ENCODE measurements at regions not wholly inside any gene's neighbourhood (a gene's known extent, or its start where the extent isn't known, plus 50 kb on each side); places are given as distances from the start of the nearest gene placed in this dataset.

DNA sequence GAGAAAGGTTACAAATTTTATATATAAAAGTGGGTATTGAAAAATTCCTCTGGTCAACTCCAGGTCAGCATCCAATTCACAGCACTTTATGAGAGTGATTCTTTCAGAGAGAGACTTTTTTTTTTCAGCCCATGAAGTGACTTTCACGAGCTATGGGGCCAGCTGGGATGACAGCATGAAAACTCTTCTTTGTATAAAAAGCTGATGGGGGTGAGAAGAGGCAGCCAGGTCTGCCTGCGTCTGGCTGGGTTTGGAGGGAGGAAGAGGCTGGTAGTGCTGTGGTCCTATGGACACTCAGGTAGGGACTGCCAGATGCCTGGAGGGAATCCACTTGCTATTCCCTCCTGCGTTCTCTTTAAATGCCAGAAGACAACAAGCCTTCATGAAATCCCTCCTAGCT is 250.6 kb downstream of the UTP18 start:
- Mint-ChIP-seq H3K4me3 (no peak overlapping the region), H3K9me3 (no peaks in the 10 kb centered on the region), H3K4me1 (ENCODE audit: low read depth) (peaks cover 2% of the 10 kb centered on the region), H3K36me3 (ENCODE audit: low read depth) (no peaks in the 10 kb centered on the region), H3K27ac (no peak overlapping the region), H3K27me3 (peaks cover under 1% of the 10 kb centered on the region)
- ChIA-PET POLR2A (no interaction called here), CTCF (interaction anchor here (0.8 kb wide), 1 partner anchor 7 kb away, joined by 3 read pairs; no protein-coding TSS in a partner anchor)
- intact Hi-C loops (cut with micrococcal nuclease), result no loop called here
- no peak for DNase-seq
- ATAC-seq, result no peak
- TF ChIP-seq, protein P1, sequence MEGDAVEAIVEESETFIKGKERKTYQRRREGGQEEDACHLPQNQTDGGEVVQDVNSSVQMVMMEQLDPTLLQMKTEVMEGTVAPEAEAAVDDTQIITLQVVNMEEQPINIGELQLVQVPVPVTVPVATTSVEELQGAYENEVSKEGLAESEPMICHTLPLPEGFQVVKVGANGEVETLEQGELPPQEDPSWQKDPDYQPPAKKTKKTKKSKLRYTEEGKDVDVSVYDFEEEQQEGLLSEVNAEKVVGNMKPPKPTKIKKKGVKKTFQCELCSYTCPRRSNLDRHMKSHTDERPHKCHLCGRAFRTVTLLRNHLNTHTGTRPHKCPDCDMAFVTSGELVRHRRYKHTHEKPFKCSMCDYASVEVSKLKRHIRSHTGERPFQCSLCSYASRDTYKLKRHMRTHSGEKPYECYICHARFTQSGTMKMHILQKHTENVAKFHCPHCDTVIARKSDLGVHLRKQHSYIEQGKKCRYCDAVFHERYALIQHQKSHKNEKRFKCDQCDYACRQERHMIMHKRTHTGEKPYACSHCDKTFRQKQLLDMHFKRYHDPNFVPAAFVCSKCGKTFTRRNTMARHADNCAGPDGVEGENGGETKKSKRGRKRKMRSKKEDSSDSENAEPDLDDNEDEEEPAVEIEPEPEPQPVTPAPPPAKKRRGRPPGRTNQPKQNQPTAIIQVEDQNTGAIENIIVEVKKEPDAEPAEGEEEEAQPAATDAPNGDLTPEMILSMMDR (IDR thresholded peaks at IDR 0.05), result no peak

GRCh38 chr17:51512220-51512907 is 252.0 kb downstream of the UTP18 start:
- CTCF ChIA-PET, result no interaction called here
- Mint-ChIP-seq H3K36me3 (ENCODE audit: low read depth) (no peaks in the 10 kb centered on the region), H3K4me3 (no peak overlapping the region), H3K27ac (no peak overlapping the region), H3K4me1 (ENCODE audit: low read depth) (peaks cover 2% of the 10 kb centered on the region), H3K9me3 (no peaks in the 10 kb centered on the region), H3K27me3 (peaks cover 5% of the 10 kb centered on the region)
- DNase-seq (no peak), ATAC-seq (no peak)
- intact Hi-C loops (cut with micrococcal nuclease), result no loop called here
- POLR2A ChIA-PET, result no interaction called here
- TF ChIP-seq, protein P1 (IDR thresholded peaks at IDR 0.05), result no peak

GRCh38 chr17:51516924-51517323 is 256.6 kb downstream of the UTP18 start:
- Mint-ChIP-seq H3K27me3 (peaks cover 10% of the 10 kb centered on the region), H3K9me3 (no peaks in the 10 kb centered on the region), H3K27ac (no peak overlapping the region), H3K4me3 (no peak overlapping the region), H3K36me3 (ENCODE audit: low read depth) (no peaks in the 10 kb centered on the region), H3K4me1 (ENCODE audit: low read depth) (peaks cover 2% of the 10 kb centered on the region)
- POLR2A ChIA-PET, result no interaction called here
- no peak for ATAC-seq
- TF ChIP-seq, protein P1 (IDR thresholded peaks at IDR 0.05), result no peak
- intact Hi-C loops (cut with micrococcal nuclease), result no loop called here
- no peak for DNase-seq
- CTCF ChIA-PET, result no interaction called here

- Mint-ChIP-seq H3K36me3 (ENCODE audit: low read depth) (no peaks in the 10 kb centered on the region), H3K9me3 (peaks cover 3% of the 10 kb centered on the region), H3K27me3 (peaks cover 21% of the 10 kb centered on the region), H3K4me3 (no peak overlapping the region), H3K27ac (no peak overlapping the region), H3K4me1 (ENCODE audit: low read depth) (no peaks in the 10 kb centered on the region)
- TF ChIP-seq, protein P1 (IDR thresholded peaks at IDR 0.05), result no peak
- CTCF ChIA-PET, result interaction anchor here (0.6 to 2.1 kb wide), 2 partner anchors 12 to 320 kb away, joined by 3 to 6 read pairs; no protein-coding TSS in a partner anchor
- intact Hi-C loops (cut with micrococcal nuclease), result no loop called here
- POLR2A ChIA-PET, result no interaction called here
- DNase-seq, result no peak
- no peak for ATAC-seq
Observed at GRCh38 chr17:51524524-51524923, 264.2 kb downstream of the UTP18 start.

DNA sequence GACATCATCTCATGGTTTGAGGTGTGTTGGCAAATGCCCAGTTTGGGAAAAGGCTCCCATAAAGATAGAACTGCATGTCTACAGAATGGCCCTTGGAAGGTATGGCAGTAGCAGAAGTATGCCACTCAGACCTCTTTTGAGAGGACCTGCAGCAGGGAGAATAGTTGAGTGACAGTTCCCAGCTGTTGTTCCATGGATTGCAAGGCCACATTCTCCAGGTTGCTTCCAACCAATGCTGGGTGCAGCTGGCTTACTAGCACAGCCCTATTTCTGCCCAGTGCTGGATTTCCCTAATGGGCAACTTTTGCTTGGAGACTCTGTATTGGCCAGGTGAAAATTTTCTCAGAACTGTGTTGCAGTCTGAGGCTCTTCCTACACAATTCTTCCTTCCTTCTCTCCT is 266.2 kb downstream of the UTP18 start:
- ATAC-seq, result no peak
- TF ChIP-seq, protein P1 (IDR thresholded peaks at IDR 0.05), result no peak
- intact Hi-C loops (cut with micrococcal nuclease), result no loop called here
- Mint-ChIP-seq H3K27me3 (peaks cover 23% of the 10 kb centered on the region), H3K27ac (no peak overlapping the region), H3K36me3 (ENCODE audit: low read depth) (no peaks in the 10 kb centered on the region), H3K4me1 (ENCODE audit: low read depth) (no peaks in the 10 kb centered on the region), H3K4me3 (no peak overlapping the region), H3K9me3 (peaks cover 3% of the 10 kb centered on the region)
- ChIA-PET POLR2A (no interaction called here), CTCF (interaction anchor here (1.1 to 1.5 kb wide), 3 partner anchors 9 to 155 kb away, joined by 3 to 7 read pairs (median 5); no protein-coding TSS in a partner anchor)
- DNase-seq, result no peak
